HG02943 (cell line): ENCODE measurements at regions not wholly inside any gene's neighbourhood (a gene's known extent, or its start where the extent isn't known, plus 50 kb on each side); places are given as distances from the start of the nearest gene placed in this dataset.
"Not testable (repeated sequence)": the region's sequence is repeated elsewhere in the genome, so short reads cannot be mapped to it uniquely, and the experiment has no call there.

ENCODE experiments used
- ATAC-seq: cut with Tn5 transposase; IDR thresholded peaks from one replicate; pipeline ENCODE4 v1.9.1; 2021; ENCODE audit warnings: mild to moderate bottlenecking, low read depth, moderate library complexity; ENCODE audit not compliant: unreplicated experiment

- ATAC-seq: no peak
These were observed 292.1 kb downstream of the RDH14 start for GRCh38 chr2:18268400-18268799.

- ATAC-seq: no peak
These were observed 293.0 kb downstream of the RDH14 start for GRCh38 chr2:18267501-18267900.

- ATAC-seq: not testable (repeated sequence)
These were observed 293.8 kb downstream of the RDH14 start for GRCh38 chr2:18266699-18267098.

GRCh38 chr2:18265614-18266586 lies 294.6 kb downstream of the RDH14 start:
- ATAC-seq: no peak

- ATAC-seq: no peak
These were observed 297.9 kb downstream of the RDH14 start for GRCh38 chr2:18262601-18263000.

- no peak for ATAC-seq
These were observed 306.7 kb downstream of the RDH14 start for GRCh38 chr2:18253686-18254197.

- ATAC-seq: no peak
These were observed 309.0 kb downstream of the RDH14 start for GRCh38 chr2:18251486-18251885.

- no peak for ATAC-seq
These were observed 313.0 kb downstream of the RDH14 start for GRCh38 chr2:18247282-18248110.

- ATAC-seq: no peak
These were observed 315.1 kb downstream of the RDH14 start for GRCh38 chr2:18245375-18245774.

GRCh38 chr2:18244845-18245244 lies 315.6 kb downstream of the RDH14 start:
- no peak for ATAC-seq

GRCh38 chr2:18243816-18244215 lies 316.6 kb downstream of the RDH14 start:
- no peak for ATAC-seq

GRCh38 chr2:18242716-18243115 lies 317.7 kb downstream of the RDH14 start:
- no peak for ATAC-seq

- ATAC-seq: no peak
These were observed 322.2 kb downstream of the RDH14 start for GRCh38 chr2:18238209-18238608.

GRCh38 chr2:18237298-18237697 lies 323.2 kb downstream of the RDH14 start:
- no peak for ATAC-seq

- ATAC-seq: no peak
These were observed 327.6 kb downstream of the RDH14 start for GRCh38 chr2:18232731-18233438.

- no peak for ATAC-seq
These were observed 329.8 kb downstream of the RDH14 start for GRCh38 chr2:18230668-18231067.

- ATAC-seq: no peak
These were observed 340.8 kb downstream of the RDH14 start for GRCh38 chr2:18219676-18220075.

GRCh38 chr2:18218160-18218933 lies 339.9 kb downstream of the KCNS3 start:
- no peak for ATAC-seq

GRCh38 chr2:18214936-18215335 lies 336.5 kb downstream of the KCNS3 start:
- no peak for ATAC-seq

- ATAC-seq: no peak
These were observed 335.5 kb downstream of the KCNS3 start for GRCh38 chr2:18213986-18214385.
